GM23338 (cell line): ENCODE measurements at regions not wholly inside any gene's neighbourhood (a gene's known extent, or its start where the extent isn't known, plus 50 kb on each side); places are given as distances from the start of the nearest gene placed in this dataset.

Experiments
- ATAC-seq: fragments of 200-7000 bp; cut with Tn5 transposase; 3 replicates; pipeline ENCODE4 v1.9.1; 2020
- DNase-seq: peaks from one replicate; pipeline ENCODE4 v3.0.0-alpha.2; 2015; ENCODE audit warnings: low spot score
- H2AFZ ChIP-seq: fragments of 200-600 bp; sonication (generic); 2 replicates; pipeline ENCODE4 v1.8.0; 2016; ENCODE audit warnings: antibody characterized with exemption, mild to moderate bottlenecking, moderate library complexity
- H3F3A ChIP-seq: fragments of 200-600 bp; sonication (generic); replicated peaks from 2 replicates; pipeline ENCODE4 v1.8.0; 2017; ENCODE audit warnings: antibody characterized with exemption, mixed run types, low read depth
- H3K27ac ChIP-seq: fragments of 200-600 bp; sonication (generic); 2 replicates; pipeline ENCODE4 v1.6.1; 2016; ENCODE audit warnings: low read depth
- H3K27me3 ChIP-seq: fragments of 200-600 bp; sonication (generic); 2 replicates; pipeline ENCODE4 v1.8.0; 2016; ENCODE audit warnings: mild to moderate bottlenecking, mixed run types, moderate library complexity; ENCODE audit not compliant: insufficient read depth
- H3K36me3 ChIP-seq: fragments of 200-600 bp; sonication (generic); 2 replicates; pipeline ENCODE4 v1.8.0; 2016; ENCODE audit warnings: mild to moderate bottlenecking; ENCODE audit not compliant: insufficient read depth
- H3K4me1 ChIP-seq: fragments of 200-600 bp; sonication (generic); 2 replicates; pipeline ENCODE4 v1.8.0; 2016; ENCODE audit warnings: mild to moderate bottlenecking, moderate library complexity; ENCODE audit not compliant: insufficient read depth
- H3K4me2 ChIP-seq: fragments of 200-600 bp; sonication (generic); 2 replicates; pipeline ENCODE4 v1.7.1; 2017; ENCODE audit warnings: mixed run types
- H3K4me3 ChIP-seq: fragments of 200-600 bp; sonication (generic); 2 replicates; pipeline ENCODE4 v1.6.1; 2016; ENCODE audit warnings: mixed run types
- H3K79me2 ChIP-seq: fragments of 200-600 bp; sonication (generic); replicated peaks from 2 replicates; pipeline ENCODE4 v1.8.0; 2017; ENCODE audit warnings: mild to moderate bottlenecking; ENCODE audit not compliant: insufficient read depth
- H3K9me2 ChIP-seq: fragments of 200-600 bp; sonication (generic); 2 replicates; pipeline ENCODE4 v1.8.0; 2017; ENCODE audit not compliant: insufficient read depth
- H4K20me1 ChIP-seq: fragments of 200-600 bp; sonication (generic); replicated peaks from 2 replicates; pipeline ENCODE4 v1.8.0; 2017; ENCODE audit warnings: mild to moderate bottlenecking; ENCODE audit not compliant: insufficient read depth
- H3K27ac Mint-ChIP-seq: 2 replicates; pipeline ENCODE4 v1.8.0; 2020; ENCODE audit warnings: inconsistent platforms, mild to moderate bottlenecking, moderate library complexity, mixed read lengths
- H3K27me3 Mint-ChIP-seq: 3 replicates; pipeline ENCODE4 v1.8.0; 2022; ENCODE audit warnings: low read depth, mild to moderate bottlenecking, moderate library complexity, mixed read lengths, inconsistent platforms; ENCODE audit not compliant: insufficient read depth, poor library complexity
- H3K36me3 Mint-ChIP-seq: 3 replicates; pipeline ENCODE4 v1.8.0; 2021; ENCODE audit warnings: low read depth, mild to moderate bottlenecking, inconsistent platforms, moderate library complexity, mixed read lengths
- H3K4me1 Mint-ChIP-seq: 3 replicates; pipeline ENCODE4 v1.8.0; 2020; ENCODE audit warnings: mild to moderate bottlenecking, inconsistent platforms, mixed read lengths
- H3K4me3 Mint-ChIP-seq: 3 replicates; pipeline ENCODE4 v1.8.0; 2021; ENCODE audit warnings: moderate library complexity, mild to moderate bottlenecking, inconsistent platforms, mixed read lengths
- H3K9me3 Mint-ChIP-seq: 3 replicates; pipeline ENCODE4 v1.8.0; 2020; ENCODE audit warnings: moderate library complexity, mild to moderate bottlenecking, inconsistent platforms, mixed read lengths
- CREB1 ChIP-seq: fragments of 250-450 bp; sonication (Bioruptor Pico); IDR thresholded peaks from 2 replicates; pipeline ENCODE4 v1.5.0; 2020; ENCODE audit warnings: low read depth, mild to moderate bottlenecking, moderate library complexity
- ETS1 ChIP-seq: IDR thresholded peaks from 2 replicates; pipeline ENCODE4 v1.6.1; 2016; ENCODE audit warnings: antibody characterized with exemption
- EZH2 ChIP-seq: fragments of 200-600 bp; sonication (generic); IDR thresholded peaks from one replicate; pipeline ENCODE4 v1.8.0; 2017; ENCODE audit warnings: antibody characterized with exemption, mild to moderate bottlenecking, low read depth; ENCODE audit not compliant: unreplicated experiment
- EZH2phosphoT487 ChIP-seq: fragments of 200-600 bp; sonication (generic); IDR thresholded peaks from one replicate; pipeline ENCODE4 v1.8.1; 2018; ENCODE audit warnings: antibody characterized with exemption; ENCODE audit not compliant: unreplicated experiment
- JUNB ChIP-seq: IDR thresholded peaks from one replicate; pipeline ENCODE4 v1.6.1; 2016; ENCODE audit warnings: antibody characterized with exemption; ENCODE audit not compliant: unreplicated experiment
- ZNF114 ChIP-seq: fragments of 250-450 bp; sonication (Bioruptor Pico); IDR thresholded peaks from 2 replicates; pipeline ENCODE4 v1.5.0; 2020; ENCODE audit warnings: mild to moderate bottlenecking, moderate library complexity
- ZNF331 ChIP-seq: fragments of 250-450 bp; sonication (Bioruptor Pico); IDR thresholded peaks from 2 replicates; pipeline ENCODE4 v1.5.0; 2020; ENCODE audit warnings: low read depth, mild to moderate bottlenecking, moderate library complexity
- ZNF462 ChIP-seq: fragments of 250-450 bp; sonication (Bioruptor Pico); IDR thresholded peaks from 2 replicates; pipeline ENCODE4 v1.5.0; 2020; ENCODE audit warnings: mild to moderate bottlenecking, moderate library complexity
- TF ChIP-seq, protein P1 (sequence below), 2 experiments: fragments of 200-600 bp in 1 of 2; sonication (generic) in 1 of 2; conservative IDR thresholded peaks; 2 replicates each; pipeline versions ENCODE4 v1.5.1 to v1.6.1; 2016 to 2017; ENCODE audit warnings: antibody characterized with exemption in 2 of 2, low read depth in 2 of 2, mild to moderate bottlenecking in 2 of 2, moderate library complexity in 1 of 2

GRCh38 chr3:151550025-151550618, 89.3 kb upstream of the IGSF10 start (continued):
- TF ChIP-seq ZNF462 (CRISPR knock-in tag) (no peak), EZH2phosphoT487 (no peak)

GRCh38 chr3:151548195-151548594, 87.3 kb upstream of the IGSF10 start:
- no peak overlapping the region for H3K4me3 Mint-ChIP-seq
- no peaks in the 10 kb centered on the region for H3K27me3 ChIP-seq
- no peak for DNase-seq
- no peak overlapping the region for H2AFZ ChIP-seq
- H3K4me1 ChIP-seq = peaks cover 22% of the 10 kb centered on the region
- H3K4me3 ChIP-seq = no peak overlapping the region
- peaks cover 38% of the 10 kb centered on the region for H3K4me1 Mint-ChIP-seq
- H3K27ac ChIP-seq = no peak overlapping the region
- no peak overlapping the region for H3K27ac Mint-ChIP-seq
- H3K9me3 Mint-ChIP-seq = no peaks in the 10 kb centered on the region
- peaks cover 8% of the 10 kb centered on the region for H3K27me3 Mint-ChIP-seq
- no peaks in the 10 kb centered on the region for H4K20me1 ChIP-seq
- TF ChIP-seq ZNF114 (CRISPR knock-in tag) (no peak), ZNF331 (CRISPR knock-in tag) (no peak), CREB1 (CRISPR knock-in tag) (no peak), JUNB (no peak), ETS1 (no peak), EZH2 (no peak)
- TF ChIP-seq, protein P1, sequence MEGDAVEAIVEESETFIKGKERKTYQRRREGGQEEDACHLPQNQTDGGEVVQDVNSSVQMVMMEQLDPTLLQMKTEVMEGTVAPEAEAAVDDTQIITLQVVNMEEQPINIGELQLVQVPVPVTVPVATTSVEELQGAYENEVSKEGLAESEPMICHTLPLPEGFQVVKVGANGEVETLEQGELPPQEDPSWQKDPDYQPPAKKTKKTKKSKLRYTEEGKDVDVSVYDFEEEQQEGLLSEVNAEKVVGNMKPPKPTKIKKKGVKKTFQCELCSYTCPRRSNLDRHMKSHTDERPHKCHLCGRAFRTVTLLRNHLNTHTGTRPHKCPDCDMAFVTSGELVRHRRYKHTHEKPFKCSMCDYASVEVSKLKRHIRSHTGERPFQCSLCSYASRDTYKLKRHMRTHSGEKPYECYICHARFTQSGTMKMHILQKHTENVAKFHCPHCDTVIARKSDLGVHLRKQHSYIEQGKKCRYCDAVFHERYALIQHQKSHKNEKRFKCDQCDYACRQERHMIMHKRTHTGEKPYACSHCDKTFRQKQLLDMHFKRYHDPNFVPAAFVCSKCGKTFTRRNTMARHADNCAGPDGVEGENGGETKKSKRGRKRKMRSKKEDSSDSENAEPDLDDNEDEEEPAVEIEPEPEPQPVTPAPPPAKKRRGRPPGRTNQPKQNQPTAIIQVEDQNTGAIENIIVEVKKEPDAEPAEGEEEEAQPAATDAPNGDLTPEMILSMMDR (conservative IDR thresholded peaks at IDR 0.05; ENCODE audit: low read depth in 2 of 2) = no peak
- no peaks in the 10 kb centered on the region for H3F3A ChIP-seq
- H3K79me2 ChIP-seq = no peaks in the 10 kb centered on the region
- no peak overlapping the region for H3K4me2 ChIP-seq
- H3K9me2 ChIP-seq = no peaks in the 10 kb centered on the region
- H3K36me3 ChIP-seq = no peaks in the 10 kb centered on the region
- ATAC-seq = no peak
- H3K36me3 Mint-ChIP-seq = no peaks in the 10 kb centered on the region
